Nephron progenitor cell (in vitro differentiated cells): ENCODE measurements at regions not wholly inside any gene's neighbourhood (a gene's known extent, or its start where the extent isn't known, plus 50 kb on each side); places are given as distances from the start of the nearest gene placed in this dataset.

Experiments used
- DNase-seq: peaks from one replicate; pipeline ENCODE4 v3.0.0; 2021
- H3K27ac Mint-ChIP-seq: 2 replicates; pipeline ENCODE4 v1.8.0; 2021; ENCODE audit warnings: mild to moderate bottlenecking, moderate library complexity, mixed read lengths
- H3K27me3 Mint-ChIP-seq: 2 replicates; pipeline ENCODE4 v1.8.0; 2021; ENCODE audit warnings: mild to moderate bottlenecking, low read depth, mixed read lengths; ENCODE audit not compliant: poor library complexity
- H3K36me3 Mint-ChIP-seq: 2 replicates; pipeline ENCODE4 v1.8.0; 2021; ENCODE audit warnings: low read depth, mixed read lengths
- H3K4me1 Mint-ChIP-seq: 2 replicates; pipeline ENCODE4 v1.8.0; 2021; ENCODE audit warnings: mixed read lengths
- H3K4me3 Mint-ChIP-seq: 2 replicates; pipeline ENCODE4 v1.8.0; 2021; ENCODE audit warnings: mild to moderate bottlenecking, moderate library complexity, mixed read lengths
- H3K9me3 Mint-ChIP-seq: 2 replicates; pipeline ENCODE4 v1.8.0; 2021; ENCODE audit warnings: mild to moderate bottlenecking, moderate library complexity, mixed read lengths
- TF ChIP-seq, protein P1 (sequence below): fragments of 200-600 bp; sonication (generic); IDR thresholded peaks from 2 replicates; pipeline ENCODE4 v1.5.0; 2021; ENCODE audit warnings: antibody characterized with exemption

DNA sequence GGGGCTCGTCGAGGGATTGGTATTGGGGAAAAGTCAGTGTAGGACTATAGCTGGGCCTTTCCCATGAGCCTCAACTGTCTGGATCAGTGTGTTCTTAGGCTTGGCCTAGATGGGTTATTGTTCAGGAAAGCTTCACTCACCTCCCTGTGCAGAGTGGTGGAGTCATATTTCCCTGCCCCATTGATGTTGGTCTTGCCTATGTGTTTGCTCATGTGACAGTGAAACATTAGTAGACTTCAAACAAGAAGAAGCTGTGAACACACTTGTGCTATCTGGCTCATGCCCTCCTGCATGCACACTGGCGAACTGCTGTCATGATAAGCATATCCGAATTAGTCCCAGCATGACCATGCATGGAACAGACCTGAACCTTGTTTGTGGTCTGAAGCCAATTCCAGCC, 171.1 kb downstream of the DHX35 start:
- TF ChIP-seq, protein P1, sequence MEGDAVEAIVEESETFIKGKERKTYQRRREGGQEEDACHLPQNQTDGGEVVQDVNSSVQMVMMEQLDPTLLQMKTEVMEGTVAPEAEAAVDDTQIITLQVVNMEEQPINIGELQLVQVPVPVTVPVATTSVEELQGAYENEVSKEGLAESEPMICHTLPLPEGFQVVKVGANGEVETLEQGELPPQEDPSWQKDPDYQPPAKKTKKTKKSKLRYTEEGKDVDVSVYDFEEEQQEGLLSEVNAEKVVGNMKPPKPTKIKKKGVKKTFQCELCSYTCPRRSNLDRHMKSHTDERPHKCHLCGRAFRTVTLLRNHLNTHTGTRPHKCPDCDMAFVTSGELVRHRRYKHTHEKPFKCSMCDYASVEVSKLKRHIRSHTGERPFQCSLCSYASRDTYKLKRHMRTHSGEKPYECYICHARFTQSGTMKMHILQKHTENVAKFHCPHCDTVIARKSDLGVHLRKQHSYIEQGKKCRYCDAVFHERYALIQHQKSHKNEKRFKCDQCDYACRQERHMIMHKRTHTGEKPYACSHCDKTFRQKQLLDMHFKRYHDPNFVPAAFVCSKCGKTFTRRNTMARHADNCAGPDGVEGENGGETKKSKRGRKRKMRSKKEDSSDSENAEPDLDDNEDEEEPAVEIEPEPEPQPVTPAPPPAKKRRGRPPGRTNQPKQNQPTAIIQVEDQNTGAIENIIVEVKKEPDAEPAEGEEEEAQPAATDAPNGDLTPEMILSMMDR = no peak
- H3K27me3 Mint-ChIP-seq = peaks cover 81% of the 10 kb centered on the region
- H3K9me3 Mint-ChIP-seq = no peaks in the 10 kb centered on the region
- H3K36me3 Mint-ChIP-seq = no peaks in the 10 kb centered on the region
- H3K4me3 Mint-ChIP-seq = no peak overlapping the region
- DNase-seq = no peak
- peak overlapping the region; percentile 23 for H3K27ac Mint-ChIP-seq
- H3K4me1 Mint-ChIP-seq = peaks cover 16% of the 10 kb centered on the region

DNA sequence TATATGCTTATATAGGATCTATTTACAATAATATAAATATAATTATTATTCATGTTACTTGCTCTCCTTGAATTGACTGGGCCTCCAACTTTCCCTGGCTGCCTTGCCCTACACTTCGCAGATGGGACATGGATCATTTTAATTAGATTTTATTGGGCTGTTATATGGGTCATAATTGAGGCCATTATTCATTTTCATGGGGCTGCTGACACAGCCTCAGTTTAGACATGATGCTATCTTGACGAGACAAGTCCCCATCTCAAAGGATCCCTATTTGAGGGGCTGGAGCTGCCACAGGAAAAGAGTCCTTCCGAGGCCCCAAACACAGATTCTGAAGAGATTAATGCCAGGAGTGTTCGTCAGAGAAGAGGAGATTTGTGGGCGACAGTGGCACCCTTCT, 170.4 kb downstream of the DHX35 start:
- Mint-ChIP-seq H3K4me3 (no peak overlapping the region), H3K36me3 (no peaks in the 10 kb centered on the region)
- DNase-seq = no peak

DNA sequence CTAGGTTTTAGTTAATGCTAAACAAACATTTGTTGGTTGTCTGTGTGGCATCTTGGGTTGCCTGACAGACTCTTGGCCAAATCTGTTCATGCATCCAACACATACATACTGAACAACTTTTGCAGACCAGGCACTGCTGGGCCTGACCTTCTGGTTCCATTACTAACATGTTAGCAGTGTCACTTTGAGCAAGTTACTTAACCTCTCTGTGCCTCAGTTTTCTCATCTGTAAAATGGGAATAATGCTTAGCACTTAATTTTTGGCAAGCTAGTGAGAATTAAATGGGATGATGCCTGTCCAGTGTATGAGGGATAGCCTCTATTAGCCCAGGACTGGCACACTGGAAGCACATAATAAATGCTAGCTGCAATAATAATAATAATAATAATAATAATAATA, 169.9 kb downstream of the DHX35 start:
- no peak overlapping the region for H3K4me3 Mint-ChIP-seq
- no peak overlapping the region for H3K27ac Mint-ChIP-seq
- no peaks in the 10 kb centered on the region for H3K36me3 Mint-ChIP-seq
- no peak for DNase-seq
- peaks cover 76% of the 10 kb centered on the region for H3K27me3 Mint-ChIP-seq
- peaks cover 11% of the 10 kb centered on the region for H3K4me1 Mint-ChIP-seq
- TF ChIP-seq, protein P1 = no peak
- H3K9me3 Mint-ChIP-seq = no peaks in the 10 kb centered on the region

More for the DNA sequence above, 170.4 kb downstream of the DHX35 start:
- peaks cover 79% of the 10 kb centered on the region for H3K27me3 Mint-ChIP-seq
- no peaks in the 10 kb centered on the region for H3K9me3 Mint-ChIP-seq
- peaks cover 15% of the 10 kb centered on the region for H3K4me1 Mint-ChIP-seq
- H3K27ac Mint-ChIP-seq = no peak overlapping the region
- TF ChIP-seq, protein P1 = no peak

DNA sequence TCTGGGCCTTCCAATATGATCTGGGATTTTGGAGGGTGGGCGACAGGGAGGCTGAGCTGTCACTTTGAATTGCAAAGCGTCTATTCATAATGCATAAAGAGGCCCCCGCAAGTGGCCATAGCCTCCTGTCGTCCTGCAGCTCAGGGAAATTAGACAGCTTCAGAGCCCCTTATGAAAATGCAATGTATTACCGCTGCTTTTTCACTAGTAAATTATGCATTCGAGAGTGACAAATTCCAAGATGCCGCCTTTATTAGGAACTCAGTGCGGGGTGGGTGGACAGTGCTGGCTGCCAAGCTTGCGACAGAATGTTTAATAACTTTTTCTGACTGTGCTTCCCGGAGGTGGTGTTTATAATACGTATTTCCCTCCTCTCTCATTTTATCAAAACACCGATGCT, 168.5 kb downstream of the DHX35 start:
- Mint-ChIP-seq H3K9me3 (peaks cover 4% of the 10 kb centered on the region), H3K36me3 (no peaks in the 10 kb centered on the region), H3K27me3 (peaks cover 61% of the 10 kb centered on the region), H3K4me3 (no peak overlapping the region), H3K4me1 (no peaks in the 10 kb centered on the region), H3K27ac (no peak overlapping the region)
- TF ChIP-seq, protein P1 = no peak
- no peak for DNase-seq

DNA sequence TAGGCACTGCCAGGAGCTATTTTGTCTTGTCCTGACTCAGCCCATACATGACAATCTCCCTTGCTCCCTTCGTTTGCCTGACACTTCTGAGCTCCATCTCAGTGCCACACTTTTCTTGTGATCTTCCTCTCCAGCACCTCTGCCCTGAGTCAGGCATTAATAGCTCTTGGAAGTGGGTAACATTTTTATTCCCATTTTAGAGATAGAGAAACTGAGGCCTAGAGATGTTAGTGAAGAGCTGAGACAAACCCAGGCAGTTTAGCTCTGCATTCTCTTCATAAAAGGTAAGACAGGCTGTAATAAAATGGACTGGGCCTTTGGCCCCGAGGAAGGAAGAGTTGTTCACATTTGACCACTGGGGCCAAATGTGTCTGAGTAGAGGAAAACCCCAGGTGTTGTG, 167.4 kb downstream of the DHX35 start:
- H3K9me3 Mint-ChIP-seq = peaks cover 10% of the 10 kb centered on the region
- no peak overlapping the region for H3K27ac Mint-ChIP-seq
- H3K36me3 Mint-ChIP-seq = no peaks in the 10 kb centered on the region
- H3K27me3 Mint-ChIP-seq = peaks cover 52% of the 10 kb centered on the region
- no peak overlapping the region for H3K4me3 Mint-ChIP-seq
- TF ChIP-seq, protein P1 = no peak
- no peaks in the 10 kb centered on the region for H3K4me1 Mint-ChIP-seq
- no peak for DNase-seq

DNA sequence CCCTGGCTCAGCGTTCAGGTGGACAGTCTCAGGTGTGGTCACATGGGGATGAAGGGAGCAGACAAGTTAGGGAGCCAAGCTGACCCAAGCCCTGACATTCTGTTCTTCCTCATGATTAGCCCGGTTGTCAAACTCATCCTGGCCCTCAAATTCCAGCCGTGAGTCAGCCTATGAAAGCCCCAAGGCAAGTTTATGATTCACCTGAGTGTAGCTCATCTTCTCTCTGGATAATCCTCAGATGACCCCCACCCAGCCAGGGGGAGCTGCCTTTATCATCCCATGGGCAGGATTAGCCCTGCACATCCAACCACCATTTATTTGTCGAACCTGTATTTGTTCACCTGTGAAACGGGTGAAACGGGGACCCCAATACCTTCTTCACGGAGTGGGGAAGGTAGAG, 161.9 kb downstream of the DHX35 start:
- Mint-ChIP-seq H3K4me3 (no peak overlapping the region), H3K27me3 (peaks cover 53% of the 10 kb centered on the region), H3K36me3 (no peaks in the 10 kb centered on the region), H3K4me1 (peaks cover 31% of the 10 kb centered on the region), H3K27ac (no peak overlapping the region), H3K9me3 (peaks cover 10% of the 10 kb centered on the region)
- no peak for DNase-seq
- TF ChIP-seq, protein P1 = no peak
